Common myeloid progenitor, CD34-positive (primary cell): ENCODE measurements at regions not wholly inside any gene's neighbourhood (a gene's known extent, or its start where the extent isn't known, plus 50 kb on each side); places are given as distances from the start of the nearest gene placed in this dataset.

Experiments
- CTCF ChIA-PET: fragments of 350-600 bp; sonication (Branson Sonifier 250); formaldehyde crosslinking; loops from one replicate; lab custom pipeline; 2021; ENCODE audit warnings: antibody characterized with exemption; lab: Charles Lee
- POLR2A ChIA-PET: fragments of 350-600 bp; sonication (Branson Sonifier 250); formaldehyde crosslinking; loops from one replicate; lab custom pipeline; 2021; ENCODE audit warnings: antibody characterized with exemption; lab: Charles Lee
- DNase-seq, 3 donors: peaks; one replicate each; pipeline versions ENCODE4 v3.0.0 to v3.0.0-alpha.2; 2013
- H3K27ac ChIP-seq, 2 experiments: 1 replicate in 1 of 2; 2 replicates in 1 of 2; pipeline ENCODE4 v1.7.0; 2013; ENCODE audit warnings: inconsistent platforms in 2 of 2, low read length in 2 of 2, mild to moderate bottlenecking in 2 of 2, low read depth in 1 of 2, moderate library complexity in 1 of 2; ENCODE audit not compliant: severe bottlenecking in 2 of 2, insufficient read depth in 1 of 2, poor library complexity in 1 of 2
- H3K27me3 ChIP-seq, 5 experiments: replicated peaks in 2 of 5; 1 replicate in 3 of 5; 2 replicates in 2 of 5; pipeline versions ENCODE4 v1.6.1 to v1.7.0; 2013; ENCODE audit warnings: low read length in 4 of 5, mild to moderate bottlenecking in 2 of 5, moderate library complexity in 2 of 5, inconsistent platforms in 1 of 5; ENCODE audit not compliant: insufficient read depth in 5 of 5, control insufficient read depth in 4 of 5
- H3K36me3 ChIP-seq, 4 experiments: 1 replicate in 2 of 4; 2 replicates in 2 of 4; pipeline versions ENCODE4 v1.6.1 to v1.7.0; 2013; ENCODE audit warnings: low read length in 3 of 4, control low read depth in 1 of 4, mild to moderate bottlenecking in 1 of 4; ENCODE audit not compliant: control insufficient read depth in 4 of 4, insufficient read depth in 4 of 4
- H3K4me1 ChIP-seq, 4 experiments: 1 replicate in 3 of 4; 2 replicates in 1 of 4; pipeline versions ENCODE4 v1.6.1 to v1.7.1; 2013; ENCODE audit warnings: low read length in 3 of 4, mild to moderate bottlenecking in 3 of 4, control low read depth in 1 of 4, inconsistent platforms in 1 of 4, moderate library complexity in 1 of 4; ENCODE audit not compliant: control insufficient read depth in 4 of 4, insufficient read depth in 4 of 4; ENCODE audit errors: control extremely low read depth in 1 of 4
- H3K4me3 ChIP-seq, 7 experiments: 1 replicate in 4 of 7; 2 replicates in 3 of 7; pipeline versions ENCODE4 v1.5.1 to v1.7.0; 2013; ENCODE audit warnings: mild to moderate bottlenecking in 7 of 7, low read length in 6 of 7, moderate library complexity in 6 of 7, inconsistent platforms in 2 of 7, low read depth in 2 of 7, control low read depth in 1 of 7; ENCODE audit not compliant: insufficient read depth in 4 of 7, control insufficient read depth in 1 of 7; ENCODE audit errors: extremely low read depth in 1 of 7
- H3K9me3 ChIP-seq, 5 experiments: 1 replicate in 4 of 5; 2 replicates in 1 of 5; pipeline versions ENCODE4 v1.6.1 to v1.7.1; 2013; ENCODE audit warnings: low read length in 4 of 5, mild to moderate bottlenecking in 2 of 5, inconsistent platforms in 1 of 5, low read depth in 1 of 5, moderate library complexity in 1 of 5; ENCODE audit not compliant: control insufficient read depth in 4 of 5, insufficient read depth in 2 of 5; ENCODE audit errors: control extremely low read depth in 1 of 5
- WGBS: methylation state at CpG from one replicate; pipeline ENCODE4 v1.1.5; 2013; ENCODE audit not compliant: insufficient coverage; 5-methylcytosine and 5-hydroxymethylcytosine counted together

DNA sequence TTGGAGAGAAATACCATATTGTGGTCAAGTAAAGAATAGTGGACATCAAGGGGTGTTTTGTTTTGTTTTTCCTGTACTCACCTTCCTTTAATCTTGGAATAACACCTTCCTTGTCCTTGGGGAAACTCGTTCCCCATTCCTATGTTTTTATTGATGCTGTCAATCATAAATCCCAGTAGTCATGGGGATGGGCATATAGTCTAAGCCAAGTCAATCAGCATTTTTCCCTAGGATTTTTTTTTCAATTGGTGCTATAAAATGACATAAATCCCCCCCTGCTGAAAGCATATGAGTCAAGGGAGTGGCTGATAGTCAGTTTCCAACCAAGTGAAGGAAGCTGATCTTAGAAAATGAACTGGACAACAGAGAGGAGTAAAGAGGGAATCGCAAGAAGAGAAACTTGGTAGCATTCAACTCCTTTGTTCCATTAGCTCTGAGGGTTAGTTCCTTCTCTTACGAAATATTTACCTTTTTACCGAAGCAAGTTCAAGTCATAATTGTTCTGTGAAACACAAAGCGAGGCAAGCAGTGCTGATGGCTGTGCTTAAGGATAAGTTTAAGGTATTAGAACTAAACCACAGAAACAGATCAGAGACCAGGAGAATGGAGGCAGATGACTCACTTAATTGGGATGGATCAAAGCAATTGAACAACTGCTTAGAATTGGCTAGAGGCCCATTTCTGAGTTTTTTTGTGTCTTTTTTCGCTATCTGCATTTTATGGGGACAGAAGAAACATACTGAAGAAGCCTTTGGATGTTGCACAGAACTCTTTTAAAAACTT, 218.6 kb downstream of the SEMA6A start:
- CTCF ChIA-PET = no interaction called here
- peaks cover 0 to 30% (median 6%) of the 10 kb centered on the region in 5 experiments for H3K9me3 ChIP-seq

DNA sequence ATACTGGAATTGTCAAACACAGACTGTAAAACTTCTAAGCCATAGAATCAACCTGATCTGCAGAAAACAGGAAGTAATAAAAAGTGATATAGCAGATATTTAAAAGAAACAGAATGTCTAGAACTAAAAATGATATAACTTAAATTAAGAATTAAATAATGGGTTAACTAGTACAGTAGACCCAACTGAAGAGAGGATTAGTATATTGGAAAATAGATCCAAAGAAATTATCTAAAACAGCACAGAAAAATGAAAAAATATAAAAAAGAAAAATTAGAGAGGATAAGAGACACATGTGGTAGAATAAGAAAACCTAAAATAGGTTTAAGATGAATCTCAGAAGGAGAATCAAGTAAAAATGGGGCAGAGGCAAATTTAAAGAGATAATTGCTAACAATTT, 219.9 kb downstream of the SEMA6A start:
- no peak overlapping the region for H3K4me3 ChIP-seq
- no peak overlapping the region for H3K27ac ChIP-seq
- no peaks in the 10 kb centered on the region for H3K27me3 ChIP-seq
- ChIA-PET CTCF (interaction anchor here (1.2 kb wide), 1 partner anchor 143 kb away, joined by 3 read pairs; no protein-coding TSS in a partner anchor), POLR2A (no interaction called here)
- DNase-seq = no peak
- H3K36me3 ChIP-seq = peaks cover 0 to 9% (median 4%) of the 10 kb centered on the region in 4 experiments
- peaks cover 10 to 19% (median 17%) of the 10 kb centered on the region in 4 experiments for H3K4me1 ChIP-seq
- H3K9me3 ChIP-seq = peaks cover 0 to 36% (median 7%) of the 10 kb centered on the region in 5 experiments

More for the DNA sequence above, 218.6 kb downstream of the SEMA6A start:
- Histone ChIP-seq H3K4me1 (peaks cover 21 to 31% (median 27%) of the 10 kb centered on the region in 4 experiments), H3K4me3 (no peak overlapping the region), H3K27ac (no peak overlapping the region), H3K36me3 (peaks cover 0 to 9% (median 4%) of the 10 kb centered on the region in 4 experiments), H3K27me3 (no peaks in the 10 kb centered on the region)
- 100% methylated on average over 2 of the region's 6 CpGs for WGBS
- no peak for DNase-seq
- POLR2A ChIA-PET = no interaction called here

DNA sequence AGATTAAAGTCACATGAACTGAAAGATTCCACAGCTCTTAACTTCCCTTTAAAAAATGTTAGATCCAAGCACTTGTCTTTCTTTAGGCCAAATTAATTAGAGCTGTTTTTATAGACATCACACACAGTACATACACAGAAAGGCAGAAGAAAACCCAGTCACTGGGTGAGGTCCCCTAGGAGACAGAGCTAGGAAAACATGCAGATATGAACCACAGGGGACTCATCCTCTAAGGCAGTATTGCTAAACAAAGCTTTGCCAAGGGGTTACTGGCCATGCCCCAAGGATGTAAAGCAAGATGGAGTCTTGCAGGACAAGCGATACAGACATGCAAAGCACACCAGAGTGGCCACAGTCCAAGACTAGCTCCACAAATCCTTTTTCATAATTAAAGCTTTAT, 227.0 kb downstream of the SEMA6A start:
- Histone ChIP-seq H3K9me3 (peaks cover 5 to 23% (median 12%) of the 10 kb centered on the region in 5 experiments), H3K4me3 (no peak overlapping the region), H3K27ac (no peak overlapping the region), H3K4me1 (no peaks in the 10 kb centered on the region), H3K27me3 (no peaks in the 10 kb centered on the region), H3K36me3 (peaks cover 0 to 6% (median 1%) of the 10 kb centered on the region in 4 experiments)
- DNase-seq = no peak
- WGBS = no CpG with 5 or more reads among the region's 1 CpG
- ChIA-PET POLR2A (no interaction called here), CTCF (interaction anchor here (0.6 to 1.2 kb wide), 2 partner anchors 16 to 126 kb away, joined by 3 read pairs; no protein-coding TSS in a partner anchor)

DNA sequence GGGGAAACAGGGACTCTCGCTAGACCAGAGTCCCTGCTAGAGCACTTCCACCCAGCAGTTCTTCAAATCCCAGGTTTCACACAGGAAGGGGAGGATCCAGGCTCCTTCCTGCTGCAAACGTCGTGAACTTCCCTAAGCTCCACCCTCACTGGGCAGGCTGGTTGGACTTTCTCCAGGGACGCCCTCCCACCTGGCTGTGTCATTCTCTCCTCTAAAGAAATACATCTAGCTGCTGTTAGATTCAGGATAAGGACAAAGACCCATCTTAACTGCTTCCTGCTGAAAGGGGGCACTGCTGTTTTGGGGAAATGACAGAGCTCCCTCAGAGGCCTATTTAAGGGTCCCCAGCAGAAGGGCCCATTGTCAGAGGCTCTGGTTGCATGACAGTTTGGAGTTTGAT, 230.7 kb downstream of the SEMA6A start:
- H3K27ac ChIP-seq = no peak overlapping the region
- H3K4me1 ChIP-seq = no peaks in the 10 kb centered on the region
- POLR2A ChIA-PET = no interaction called here
- peaks cover 2 to 14% (median 10%) of the 10 kb centered on the region in 5 experiments for H3K9me3 ChIP-seq
- no peak for DNase-seq
- H3K27me3 ChIP-seq = no peaks in the 10 kb centered on the region
- peaks cover 0 to 6% (median under 1%) of the 10 kb centered on the region in 4 experiments for H3K36me3 ChIP-seq
- WGBS = 47% methylated on average over 3 of the region's 4 CpGs
- H3K4me3 ChIP-seq = no peak overlapping the region
- CTCF ChIA-PET = interaction anchor here (0.5 to 0.9 kb wide), 2 partner anchors 20 to 206 kb away, joined by 3 read pairs; no protein-coding TSS in a partner anchor
